ENCODE measurements at regions not wholly inside any gene's neighbourhood (a gene's known extent, or its start where the extent isn't known, plus 50 kb on each side); places are given as distances from the start of the nearest gene placed in this dataset.

- in situ Hi-C loops (cut with HindIII; ENCODE audit: low pct_unique_long_range_greater_than_20kb, low sequenced_read_pairs), result no loop called here
- DNase-seq (ENCODE audit: low read depth), result no peak
These were observed 81.7 kb upstream of the HK2 start for GRCh38 chr2:74751981-74752851.

- in situ Hi-C loops (cut with HindIII; ENCODE audit: low pct_unique_long_range_greater_than_20kb, low sequenced_read_pairs), result no loop called here
These were observed 78.5 kb upstream of the HK2 start for GRCh38 chr2:74755386-74755785.

GRCh38 chr2:74756356-74756890, 77.5 kb upstream of the HK2 start:
- in situ Hi-C loops (cut with HindIII; ENCODE audit: low pct_unique_long_range_greater_than_20kb, low sequenced_read_pairs), result no loop called here

More at GRCh38 chr2:74755386-74755785, 78.5 kb upstream of the HK2 start:
- no peak for DNase-seq (ENCODE audit: low read depth)

GRCh38 chr2:74759986-74760385, 73.9 kb upstream of the HK2 start:
- no peak for DNase-seq (ENCODE audit: low read depth)
- in situ Hi-C loops (cut with HindIII; ENCODE audit: low pct_unique_long_range_greater_than_20kb, low sequenced_read_pairs), result no loop called here

More at GRCh38 chr2:74756356-74756890, 77.5 kb upstream of the HK2 start:
- no peak for DNase-seq (ENCODE audit: low read depth)

GRCh38 chr2:74760875-74761630, 72.9 kb upstream of the HK2 start:
- in situ Hi-C loops (cut with HindIII; ENCODE audit: low pct_unique_long_range_greater_than_20kb, low sequenced_read_pairs), result no loop called here
- no peak for DNase-seq (ENCODE audit: low read depth)

GRCh38 chr2:74762789-74763188, 71.1 kb upstream of the HK2 start:
- in situ Hi-C loops (cut with HindIII; ENCODE audit: low pct_unique_long_range_greater_than_20kb, low sequenced_read_pairs), result no loop called here

GRCh38 chr2:74763962-74764428, 69.9 kb upstream of the HK2 start:
- in situ Hi-C loops (cut with HindIII; ENCODE audit: low pct_unique_long_range_greater_than_20kb, low sequenced_read_pairs), result no loop called here
- no peak for DNase-seq (ENCODE audit: low read depth)

More at GRCh38 chr2:74762789-74763188, 71.1 kb upstream of the HK2 start:
- DNase-seq (ENCODE audit: low read depth), result no peak

- in situ Hi-C loops (cut with HindIII; ENCODE audit: low pct_unique_long_range_greater_than_20kb, low sequenced_read_pairs), result no loop called here
- no peak for DNase-seq (ENCODE audit: low read depth)
These were observed 69.3 kb upstream of the HK2 start for GRCh38 chr2:74764429-74765272.

GRCh38 chr2:74766780-74767179, 67.1 kb upstream of the HK2 start:
- no peak for DNase-seq (ENCODE audit: low read depth)
- in situ Hi-C loops (cut with HindIII; ENCODE audit: low pct_unique_long_range_greater_than_20kb, low sequenced_read_pairs), result no loop called here

GRCh38 chr2:74767618-74768017, 66.3 kb upstream of the HK2 start:
- in situ Hi-C loops (cut with HindIII; ENCODE audit: low pct_unique_long_range_greater_than_20kb, low sequenced_read_pairs), result no loop called here

GRCh38 chr2:74768401-74768914, 65.5 kb upstream of the HK2 start:
- no peak for DNase-seq (ENCODE audit: low read depth)
- in situ Hi-C loops (cut with HindIII; ENCODE audit: low pct_unique_long_range_greater_than_20kb, low sequenced_read_pairs), result no loop called here

More at GRCh38 chr2:74767618-74768017, 66.3 kb upstream of the HK2 start:
- DNase-seq (ENCODE audit: low read depth), result no peak

GRCh38 chr2:74772046-74772445, 61.9 kb upstream of the HK2 start:
- in situ Hi-C loops (cut with HindIII; ENCODE audit: low pct_unique_long_range_greater_than_20kb, low sequenced_read_pairs), result no loop called here
- no peak for DNase-seq (ENCODE audit: low read depth)

- in situ Hi-C loops (cut with HindIII; ENCODE audit: low pct_unique_long_range_greater_than_20kb, low sequenced_read_pairs), result no loop called here
- no peak for DNase-seq (ENCODE audit: low read depth)
These were observed 56.6 kb upstream of the HK2 start for GRCh38 chr2:74777161-74777900.

GRCh38 chr2:74778381-74779264, 55.3 kb upstream of the HK2 start:
- in situ Hi-C loops (cut with HindIII; ENCODE audit: low pct_unique_long_range_greater_than_20kb, low sequenced_read_pairs), result no loop called here
- DNase-seq (ENCODE audit: low read depth), result peak; percentile 83

- in situ Hi-C loops (cut with HindIII; ENCODE audit: low pct_unique_long_range_greater_than_20kb, low sequenced_read_pairs), result no loop called here
- no peak for DNase-seq (ENCODE audit: low read depth)
These were observed 54.7 kb upstream of the HK2 start for GRCh38 chr2:74779265-74779558.

GRCh38 chr2:74779587-74780135, 54.3 kb upstream of the HK2 start:
- DNase-seq (ENCODE audit: low read depth), result no peak
- in situ Hi-C loops (cut with HindIII; ENCODE audit: low pct_unique_long_range_greater_than_20kb, low sequenced_read_pairs), result no loop called here

Measured in Caki2 (cell line).